GM12873 (cell line): ENCODE measurements at regions not wholly inside any gene's neighbourhood (a gene's known extent, or its start where the extent isn't known, plus 50 kb on each side); places are given as distances from the start of the nearest gene placed in this dataset.

Experiments
- TF ChIP-seq, protein P1 (sequence below): IDR thresholded peaks from 2 replicates; pipeline ENCODE4 v1.5.1; 2012; ENCODE audit warnings: low read depth, mild to moderate bottlenecking, moderate library complexity, low read length, control low read depth; ENCODE audit not compliant: insufficient read depth; ENCODE audit errors: missing control alignments

DNA sequence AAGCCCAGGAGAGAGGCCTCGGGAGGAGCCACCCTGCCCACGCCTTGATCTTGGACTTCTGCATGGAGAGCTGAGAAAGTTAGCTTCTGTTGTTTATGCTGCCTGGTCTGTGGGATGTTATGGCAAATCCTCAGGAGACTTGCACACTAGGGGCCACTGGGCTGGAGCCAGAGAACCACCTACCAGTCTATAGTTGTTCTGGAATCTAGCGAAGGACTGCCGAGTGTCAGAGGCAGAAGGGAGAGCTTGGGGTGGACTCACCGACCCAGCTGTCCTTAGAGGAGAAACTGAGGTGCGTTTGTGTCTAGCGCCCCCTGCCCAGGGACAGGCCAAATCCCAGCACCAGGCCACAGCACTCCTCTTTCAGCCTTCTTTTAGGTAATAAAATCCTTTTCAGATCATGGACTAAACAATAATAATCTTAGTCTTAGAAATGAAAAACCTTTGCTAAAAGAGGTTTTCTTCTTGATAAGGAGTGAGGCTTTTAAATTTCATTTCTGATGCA lies 398.7 kb upstream of the SALL3 start:
- TF ChIP-seq, protein P1, sequence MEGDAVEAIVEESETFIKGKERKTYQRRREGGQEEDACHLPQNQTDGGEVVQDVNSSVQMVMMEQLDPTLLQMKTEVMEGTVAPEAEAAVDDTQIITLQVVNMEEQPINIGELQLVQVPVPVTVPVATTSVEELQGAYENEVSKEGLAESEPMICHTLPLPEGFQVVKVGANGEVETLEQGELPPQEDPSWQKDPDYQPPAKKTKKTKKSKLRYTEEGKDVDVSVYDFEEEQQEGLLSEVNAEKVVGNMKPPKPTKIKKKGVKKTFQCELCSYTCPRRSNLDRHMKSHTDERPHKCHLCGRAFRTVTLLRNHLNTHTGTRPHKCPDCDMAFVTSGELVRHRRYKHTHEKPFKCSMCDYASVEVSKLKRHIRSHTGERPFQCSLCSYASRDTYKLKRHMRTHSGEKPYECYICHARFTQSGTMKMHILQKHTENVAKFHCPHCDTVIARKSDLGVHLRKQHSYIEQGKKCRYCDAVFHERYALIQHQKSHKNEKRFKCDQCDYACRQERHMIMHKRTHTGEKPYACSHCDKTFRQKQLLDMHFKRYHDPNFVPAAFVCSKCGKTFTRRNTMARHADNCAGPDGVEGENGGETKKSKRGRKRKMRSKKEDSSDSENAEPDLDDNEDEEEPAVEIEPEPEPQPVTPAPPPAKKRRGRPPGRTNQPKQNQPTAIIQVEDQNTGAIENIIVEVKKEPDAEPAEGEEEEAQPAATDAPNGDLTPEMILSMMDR: no peak

DNA sequence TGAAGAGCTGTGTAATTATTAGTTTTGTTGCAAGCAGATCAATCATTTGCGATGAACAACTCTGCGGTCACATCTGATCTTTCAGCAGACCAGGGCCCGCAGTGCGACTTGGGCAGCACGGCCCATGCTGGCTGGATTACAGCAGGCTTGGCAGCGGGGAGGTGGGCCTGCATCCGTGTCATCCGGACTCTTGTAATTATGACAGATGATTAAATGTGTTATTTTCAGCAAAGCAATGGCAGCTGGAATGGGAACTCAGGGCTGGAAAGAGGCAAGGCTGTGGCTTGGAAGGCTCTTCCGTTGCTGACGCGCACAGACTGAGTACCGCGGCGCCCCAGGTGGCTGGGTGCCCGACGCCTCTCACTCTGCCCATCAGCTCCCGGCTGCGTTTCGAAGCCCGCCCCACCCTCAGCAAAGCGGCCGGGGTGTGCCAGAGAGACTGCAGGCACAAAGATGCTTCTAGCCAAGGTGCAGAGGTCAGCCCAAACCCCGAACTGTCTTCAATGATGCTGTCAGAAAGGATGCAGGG lies 397.4 kb upstream of the SALL3 start:
- TF ChIP-seq, protein P1: no peak

DNA sequence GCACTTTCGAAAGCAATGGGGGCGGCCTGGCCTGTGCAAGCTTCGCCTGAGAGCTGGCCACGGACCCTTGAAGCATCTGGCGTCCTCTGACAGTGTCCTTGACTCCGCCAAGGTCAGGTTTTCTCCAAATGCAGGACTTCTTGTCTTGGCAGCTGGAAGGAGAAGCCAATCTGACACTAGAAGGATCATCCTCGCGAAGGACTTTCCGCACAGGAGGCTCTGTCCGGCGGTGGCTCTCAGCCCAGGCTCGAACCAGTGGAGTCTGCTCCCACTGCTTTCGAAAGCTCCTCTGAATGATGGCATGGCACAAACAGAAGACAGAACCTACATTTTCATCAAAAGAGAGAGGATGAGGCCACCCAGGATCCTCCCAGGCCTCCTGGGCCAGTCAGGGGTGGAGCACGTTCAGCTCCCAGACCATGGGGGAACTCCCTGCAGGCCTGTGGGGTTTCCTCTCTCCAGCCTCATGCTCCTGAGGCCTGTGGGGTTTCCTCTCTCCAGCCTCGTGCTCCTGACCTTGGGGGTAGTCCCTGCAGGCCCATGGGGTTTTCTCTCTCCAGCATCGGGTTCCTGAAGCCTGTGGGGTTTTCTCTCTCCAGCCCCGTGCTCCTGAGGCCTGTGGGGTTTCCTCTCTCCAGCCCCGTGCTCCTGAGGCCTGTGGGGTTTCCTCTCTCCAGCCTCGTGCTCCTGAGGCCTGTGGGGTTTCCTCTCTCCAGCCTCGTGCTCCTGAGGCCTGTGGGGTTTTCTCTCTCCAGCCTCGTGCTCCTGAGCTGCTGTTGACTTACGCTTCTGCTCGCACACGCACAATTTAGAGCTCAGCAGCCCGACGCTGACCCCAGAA lies 396.5 kb upstream of the SALL3 start:
- TF ChIP-seq, protein P1: no peak

DNA sequence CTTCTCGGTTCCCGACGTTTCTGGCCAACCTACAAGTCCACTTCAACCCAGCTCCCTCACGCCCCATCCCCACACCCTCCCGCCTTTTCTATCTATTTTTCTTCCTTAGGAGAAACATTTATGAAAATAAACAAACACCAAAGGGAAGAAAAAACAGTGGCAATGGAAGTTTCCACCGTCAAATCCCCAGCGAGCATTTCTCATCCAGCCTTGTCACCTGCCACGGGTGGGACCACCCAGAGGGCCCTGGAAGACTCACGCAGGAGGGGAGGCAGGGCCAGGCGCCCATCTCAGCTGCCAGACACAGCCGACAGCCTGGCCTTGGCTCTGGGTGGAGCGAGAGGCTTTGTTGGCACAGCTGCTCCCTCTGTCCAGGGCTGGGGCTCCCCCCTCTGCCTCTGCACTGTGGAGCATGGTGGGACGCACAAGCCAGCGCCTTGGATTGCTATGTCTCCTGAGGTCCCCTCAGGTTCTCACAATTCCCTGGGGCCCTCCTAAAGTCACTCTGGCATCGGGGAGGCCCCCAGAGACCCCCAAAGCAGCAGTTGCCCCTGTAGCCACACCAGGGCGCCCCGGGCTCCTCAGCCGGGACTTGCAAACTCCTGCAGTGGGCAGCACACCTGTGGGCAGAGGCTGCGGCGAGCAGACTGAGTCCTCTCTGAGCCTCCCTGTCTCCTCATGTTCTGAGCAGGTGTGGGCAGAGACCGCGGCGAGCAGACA lies 395.7 kb upstream of the SALL3 start:
- TF ChIP-seq, protein P1: no peak

DNA sequence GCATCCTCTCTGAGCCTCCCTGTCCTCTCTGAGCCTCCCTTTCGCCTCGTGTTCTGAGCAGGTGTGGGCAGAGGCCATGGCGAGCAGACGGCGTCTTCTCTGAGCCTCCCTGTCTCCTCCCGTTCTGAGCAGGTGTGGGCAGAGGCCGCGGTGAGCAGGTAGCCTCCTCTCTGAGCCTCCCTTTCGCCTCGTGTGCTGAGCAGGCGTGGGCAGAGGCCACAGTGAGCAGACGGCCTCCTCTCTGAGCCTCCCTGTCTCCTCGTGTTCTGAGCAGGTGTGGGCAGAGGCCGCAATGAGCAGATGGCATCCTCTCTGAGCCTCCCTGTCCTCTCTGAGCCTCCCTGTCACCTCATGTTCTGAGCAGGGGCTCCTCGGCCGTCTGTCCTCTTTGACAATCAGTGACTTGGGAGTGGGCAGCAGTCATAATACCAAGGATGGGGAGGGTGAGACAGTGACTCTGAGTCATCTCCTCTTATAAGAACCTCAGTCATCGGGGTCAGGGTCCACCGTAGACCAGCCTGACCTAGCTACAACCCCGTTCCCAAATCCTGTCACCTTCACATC lies 395.1 kb upstream of the SALL3 start:
- TF ChIP-seq, protein P1: no peak

DNA sequence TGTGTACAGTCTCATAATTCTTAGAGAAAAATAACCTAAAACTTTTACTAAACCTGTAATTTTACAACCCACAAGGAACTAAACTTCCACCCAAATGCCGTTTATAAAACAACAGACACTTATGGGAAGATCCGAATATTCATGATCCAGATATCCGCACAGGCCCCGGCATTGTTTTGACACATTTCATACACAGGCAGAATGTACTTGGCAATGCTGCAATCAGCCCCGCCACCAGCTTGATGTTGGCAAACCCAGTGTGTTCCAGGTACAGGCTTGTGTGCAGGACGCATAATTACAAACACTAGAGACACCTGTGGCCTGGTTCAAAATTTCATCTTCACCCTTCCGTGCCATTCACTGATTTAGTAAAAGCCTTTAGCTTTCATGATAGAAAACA lies 393.0 kb upstream of the SALL3 start:
- TF ChIP-seq, protein P1: no peak

GRCh38 chr18:78587096-78587495 lies 392.5 kb upstream of the SALL3 start:
- TF ChIP-seq, protein P1: no peak
